ENCODE measurements at regions not wholly inside any gene's neighbourhood (a gene's known extent, or its start where the extent isn't known, plus 50 kb on each side); places are given as distances from the start of the nearest gene placed in this dataset.

GRCh38 chr15:61421470-61421869 lies 192.4 kb upstream of the RORA start:
- no peak for TF ChIP-seq CTCF (IDR thresholded peaks at IDR 0.05)
- no peak for TF ChIP-seq POLR2AphosphoS5 (IDR thresholded peaks at IDR 0.05)
- TF ChIP-seq POLR2A (IDR thresholded peaks at IDR 0.05) = no peak
